HCT116 (cell line): ENCODE measurements at regions not wholly inside any gene's neighbourhood (a gene's known extent, or its start where the extent isn't known, plus 50 kb on each side); places are given as distances from the start of the nearest gene placed in this dataset.

ENCODE experiments used
- ATAC-seq: fragments of 200-7000 bp; cut with Tn5 transposase; 2 replicates; pipeline ENCODE4 v1.9.1; 2020; ENCODE audit warnings: mild to moderate bottlenecking, moderate library complexity
- BruUV-seq: library from RNA; stranded (reverse); fragments of 400-500 nt; replicated peaks from 2 replicates; lab custom pipeline; 2021; lab: Mats Ljungman, UMichigan
- CTCF ChIA-PET: fragments of 300-600 bp; sonication (Branson Sonifier 250); formaldehyde crosslinking; loops from one replicate; lab custom pipeline; 2021; ENCODE audit warnings: antibody characterized with exemption; lab: Charles Lee
- POLR2A ChIA-PET: fragments of 300-600, 350-600 bp; sonication (Branson Sonifier 250); formaldehyde crosslinking; loops from one replicate; lab custom pipeline; 2021; ENCODE audit warnings: antibody characterized with exemption; lab: Charles Lee
- RAD21 ChIA-PET, 2 experiments: fragments of 300-600 bp; sonication (Branson Sonifier 250); formaldehyde crosslinking; loops; one replicate each; lab custom pipeline; 2023; ENCODE audit warnings: low total read pairs in 2 of 2; ENCODE audit not compliant: uncharacterized antibody in 2 of 2, unreplicated experiment in 2 of 2, low non-redundant PET in 1 of 2; lab: Charles Lee
- DNase-seq: peaks from one replicate; pipeline ENCODE4 v3.0.0-alpha.2; 2010; ENCODE audit warnings: low read depth, low spot score
- H2AFZ ChIP-seq: fragments of 200-600 bp; shearing (Covaris generic), sonication (generic); 2 replicates; pipeline ENCODE4 v1.6.1; 2017; ENCODE audit warnings: low read depth, mixed run types, mixed read lengths, antibody characterized with exemption, low read length; ENCODE audit not compliant: poor library complexity, severe bottlenecking
- H3K27ac ChIP-seq: 2 replicates; pipeline ENCODE4 v1.5.1; 2012; ENCODE audit warnings: low read depth, low read length
- H3K27me3 ChIP-seq: fragments of 200-600 bp; sonication (generic); 2 replicates; pipeline ENCODE4 v1.6.1; 2016; ENCODE audit warnings: mixed run types, low read length, mixed read lengths; ENCODE audit not compliant: insufficient read depth
- H3K36me3 ChIP-seq, 2 experiments: fragments of 200-500 bp in 1 of 2; fragments of 200-600 bp in 1 of 2; sonication (Bioruptor generic) in 1 of 2; sonication (generic) in 1 of 2; 2 replicates each; pipeline versions ENCODE4 v1.5.1 to v1.6.1; 2014 to 2016; ENCODE audit warnings: low read length in 2 of 2, inconsistent platforms in 1 of 2, mixed read lengths in 1 of 2, mixed run types in 1 of 2; ENCODE audit not compliant: insufficient read depth in 2 of 2, control insufficient read depth in 1 of 2
- H3K4me1 ChIP-seq, 2 experiments: fragments of 200-600 bp in 1 of 2; sonication (generic) in 1 of 2; 2 replicates each; pipeline versions ENCODE4 v1.5.1 to v1.6.1; 2012 to 2017; ENCODE audit warnings: low read length in 2 of 2, inconsistent platforms in 1 of 2, mild to moderate bottlenecking in 1 of 2, mixed read lengths in 1 of 2, mixed run types in 1 of 2, moderate library complexity in 1 of 2; ENCODE audit not compliant: insufficient read depth in 2 of 2, control insufficient read depth in 1 of 2
- H3K4me2 ChIP-seq: fragments of 200-600 bp; sonication (generic); 2 replicates; pipeline ENCODE4 v1.6.1; 2017; ENCODE audit warnings: mixed run types, low read length, mixed read lengths
- H3K4me3 ChIP-seq, 2 experiments: fragments of 200-600 bp in 1 of 2; sonication (generic) in 1 of 2; replicated peaks in 1 of 2; 2 replicates each; pipeline ENCODE4 v1.5.1; 2011 to 2016; ENCODE audit warnings: low read length in 2 of 2, control low read depth in 1 of 2, low read depth in 1 of 2, mild to moderate bottlenecking in 1 of 2, mixed read lengths in 1 of 2, mixed run types in 1 of 2
- H3K79me2 ChIP-seq: fragments of 200-600 bp; sonication (generic); 2 replicates; pipeline ENCODE4 v1.6.1; 2017; ENCODE audit warnings: mild to moderate bottlenecking, mixed run types, low read length, moderate library complexity, mixed read lengths; ENCODE audit not compliant: insufficient read depth
- H3K9ac ChIP-seq: fragments of 200-600 bp; sonication (generic); 2 replicates; pipeline ENCODE4 v1.6.1; 2016; ENCODE audit warnings: low read length, mixed read lengths
- H3K9me2 ChIP-seq: fragments of 200-600 bp; sonication (generic), shearing (Covaris generic); 2 replicates; pipeline ENCODE4 v1.6.1; 2017; ENCODE audit warnings: mixed run types, mild to moderate bottlenecking, moderate library complexity; ENCODE audit not compliant: insufficient read depth
- H3K9me3 ChIP-seq, 2 experiments: fragments of 200-500 bp in 1 of 2; fragments of 200-600 bp in 1 of 2; sonication (Bioruptor generic) in 1 of 2; sonication (generic) in 1 of 2; 2 replicates each; pipeline ENCODE4 v1.6.1; 2014 to 2017; ENCODE audit warnings: low read length in 2 of 2, mixed read lengths in 2 of 2, inconsistent platforms in 1 of 2, low read depth in 1 of 2, mild to moderate bottlenecking in 1 of 2, mixed run types in 1 of 2, moderate library complexity in 1 of 2; ENCODE audit not compliant: control insufficient read depth in 1 of 2, insufficient read depth in 1 of 2
- H4K20me1 ChIP-seq: fragments of 200-600 bp; sonication (generic), shearing (Covaris generic); 2 replicates; pipeline ENCODE4 v1.6.1; 2017; ENCODE audit warnings: mixed run types, mild to moderate bottlenecking, moderate library complexity; ENCODE audit not compliant: insufficient read depth
- ATF3 ChIP-seq: IDR thresholded peaks from 2 replicates; pipeline ENCODE4 v1.6.1; 2012
- CEBPB ChIP-seq: IDR thresholded peaks from 2 replicates; pipeline ENCODE4 v1.6.1; 2012; ENCODE audit warnings: low read depth
- EGR1 ChIP-seq: IDR thresholded peaks from 2 replicates; pipeline ENCODE4 v1.6.1; 2012; ENCODE audit warnings: low read depth
- ELF1 ChIP-seq: IDR thresholded peaks from 2 replicates; pipeline ENCODE4 v1.6.1; 2012; ENCODE audit warnings: low read depth, borderline replicate concordance
- EZH2 ChIP-seq: fragments of 200-600 bp; sonication (generic); IDR thresholded peaks from 2 replicates; pipeline ENCODE4 v1.6.1; 2017; ENCODE audit warnings: antibody characterized with exemption, mixed run types
- EZH2phosphoT487 ChIP-seq: fragments of 200-600 bp; IDR thresholded peaks from 2 replicates; pipeline ENCODE4 v1.6.1; 2018; ENCODE audit warnings: antibody characterized with exemption, borderline replicate concordance
- FOSL1 ChIP-seq: IDR thresholded peaks from 2 replicates; pipeline ENCODE4 v1.6.1; 2012; ENCODE audit warnings: low read depth
- JUND ChIP-seq: IDR thresholded peaks from 2 replicates; pipeline ENCODE4 v1.6.1; 2012
- POLR2AphosphoS5 ChIP-seq: IDR thresholded peaks from 2 replicates; pipeline ENCODE4 v1.6.1; 2011; ENCODE audit warnings: mild to moderate bottlenecking, low read depth, low read length, moderate library complexity
- RAD21 ChIP-seq: IDR thresholded peaks from 2 replicates; pipeline ENCODE4 v1.6.1; 2012; ENCODE audit warnings: low read depth, mild to moderate bottlenecking
- REST ChIP-seq: IDR thresholded peaks from 2 replicates; pipeline ENCODE4 v1.6.1; 2012; ENCODE audit warnings: low read depth
- SP1 ChIP-seq: IDR thresholded peaks from 2 replicates; pipeline ENCODE4 v1.6.1; 2012; ENCODE audit warnings: low read depth
- TCF7L2 ChIP-seq: IDR thresholded peaks from 2 replicates; pipeline ENCODE4 v1.7.0; 2011; ENCODE audit warnings: borderline replicate concordance, inconsistent platforms; ENCODE audit not compliant: insufficient read depth, insufficient read length; ENCODE audit errors: extremely low read depth
- ZBTB33 ChIP-seq: IDR thresholded peaks from 2 replicates; pipeline ENCODE4 v1.6.1; 2011; ENCODE audit warnings: mild to moderate bottlenecking, low read length, moderate library complexity; ENCODE audit not compliant: insufficient replicate concordance; ENCODE audit errors: extremely low read depth
- ZNF274 ChIP-seq: fragments of 200-500 bp; sonication (Bioruptor generic); IDR thresholded peaks from 2 replicates; pipeline ENCODE4 v1.6.1; 2014; ENCODE audit warnings: mild to moderate bottlenecking, low read depth, low read length, inconsistent platforms
- intact Hi-C: fragments of 100-400 bp; cut with micrococcal nuclease; formaldehyde crosslinking; loops from 2 replicates; pipeline ENCODE4 v1.10.0; 2022

GRCh38 chr16:85379041-85380001 is 233.8 kb upstream of the GSE1 start (continued):
- no peak for TF ChIP-seq JUND
- no peak for TF ChIP-seq ATF3
- no peak for TF ChIP-seq CEBPB
- no peak for TF ChIP-seq EZH2phosphoT487
- TF ChIP-seq SP1, result no peak

- intact Hi-C loops, result no loop called here
- no peaks in the 10 kb centered on the region for H3K36me3 ChIP-seq
- H3K9ac ChIP-seq, result no peak overlapping the region
- H3K4me3 ChIP-seq, result no peak overlapping the region
- H3K4me2 ChIP-seq, result no peak overlapping the region
- TF ChIP-seq EZH2 (no peak), POLR2AphosphoS5 (no peak), TCF7L2 (no peak), RAD21 (no peak), ZBTB33 (no peak), EZH2phosphoT487 (no peak), EGR1 (no peak), CEBPB (no peak), SP1 (no peak), REST (no peak), ELF1 (no peak), FOSL1 (no peak), ZNF274 (no peak)
- no peak overlapping the region for H3K27ac ChIP-seq
- H2AFZ ChIP-seq, result no peak overlapping the region
- ATAC-seq (no peak), DNase-seq (no peak)
- ChIA-PET POLR2A (interaction anchor here (1.2 kb wide), 1 partner anchor 15 kb away, joined by 3 read pairs; no protein-coding TSS in a partner anchor), CTCF (interaction anchor here (2.0 kb wide), 1 partner anchor 15 kb away, joined by 4 read pairs; no protein-coding TSS in a partner anchor), RAD21 (no interaction called here)
- H3K9me2 ChIP-seq, result no peaks in the 10 kb centered on the region
- no peaks in the 10 kb centered on the region for H3K27me3 ChIP-seq
- H3K4me1 ChIP-seq, result peaks cover 5 to 6% of the 10 kb centered on the region in 2 experiments; a peak in 2 of 4 replicates
- H3K79me2 ChIP-seq, result no peaks in the 10 kb centered on the region
- no peaks in the 10 kb centered on the region for H4K20me1 ChIP-seq
- H3K9me3 ChIP-seq, result peaks cover 0 to 5% of the 10 kb centered on the region in 2 experiments; a peak in 1 of 4 replicates
- no TSS peak for BruUV-seq
Observed at GRCh38 chr16:85380002-85380395, 233.1 kb upstream of the GSE1 start.
